Activated naive CD8-positive, alpha-beta T cell treated with anti-CD3 and anti-CD28 coated beads, Interleukin-2, amount 10 ng/mL, durations not matched to agents 7 days and 5 days (primary cell): ENCODE measurements at regions not wholly inside any gene's neighbourhood (a gene's known extent, or its start where the extent isn't known, plus 50 kb on each side); places are given as distances from the start of the nearest gene placed in this dataset.
"Not testable (repeated sequence)": the region's sequence is repeated elsewhere in the genome, so short reads cannot be mapped to it uniquely, and the experiment has no call there.

Experiments used
- ATAC-seq: fragments of 150-1000 bp; cut with Tn5 transposase; one replicate; pipeline ENCODE4 v1.10.0; 2021; ENCODE audit warnings: low read depth, moderate library complexity
- POLR2A ChIA-PET: fragments of 350-600 bp; sonication (Branson Sonifier 250); formaldehyde crosslinking; loops from one replicate; lab custom pipeline; 2021; ENCODE audit warnings: antibody characterized with exemption; lab: Charles Lee
- DNase-seq: peaks from one replicate; pipeline ENCODE4 v3.0.0; 2021
- H3K27ac Mint-ChIP-seq: one replicate; pipeline ENCODE4 v1.8.0; 2022; ENCODE audit warnings: mild to moderate bottlenecking, mixed read lengths
- H3K27me3 Mint-ChIP-seq: one replicate; pipeline ENCODE4 v1.8.0; 2022; ENCODE audit warnings: mild to moderate bottlenecking, moderate library complexity, mixed read lengths
- H3K36me3 Mint-ChIP-seq: one replicate; pipeline ENCODE4 v1.8.0; 2021; ENCODE audit warnings: mild to moderate bottlenecking, mixed read lengths
- H3K4me1 Mint-ChIP-seq: one replicate; pipeline ENCODE4 v1.8.0; 2021; ENCODE audit warnings: mixed read lengths
- H3K4me3 Mint-ChIP-seq: one replicate; pipeline ENCODE4 v1.8.0; 2022; ENCODE audit warnings: mild to moderate bottlenecking, moderate library complexity, mixed read lengths
- H3K9me3 Mint-ChIP-seq: one replicate; pipeline ENCODE4 v1.8.0; 2021; ENCODE audit warnings: mixed read lengths

DNA sequence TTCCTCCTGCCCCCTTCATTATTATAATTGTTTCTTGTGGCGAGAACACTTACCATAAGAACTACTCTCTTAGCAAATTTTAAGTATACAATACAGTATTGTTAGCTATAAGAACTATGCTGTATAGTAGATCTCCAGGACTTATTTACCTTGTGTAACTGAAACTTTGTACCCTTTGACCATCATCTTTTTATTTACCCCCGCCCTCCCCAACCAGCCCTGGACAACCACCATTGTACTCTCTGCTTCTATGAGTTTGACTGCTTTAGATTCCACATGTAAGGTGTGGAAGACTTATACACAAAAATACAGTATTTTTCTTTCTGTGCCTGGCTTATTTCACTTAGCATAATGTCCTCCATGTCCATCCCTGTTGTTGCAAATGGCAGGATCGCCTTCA is 161.1 kb downstream of the PHF8 start:
- POLR2A ChIA-PET = no interaction called here
- H3K9me3 Mint-ChIP-seq = no peaks in the 10 kb centered on the region
- H3K4me3 Mint-ChIP-seq = no peak overlapping the region
- ATAC-seq (no peak), DNase-seq (no peak)
- no peaks in the 10 kb centered on the region for H3K36me3 Mint-ChIP-seq
- no peak overlapping the region for H3K27ac Mint-ChIP-seq
- H3K4me1 Mint-ChIP-seq = no peaks in the 10 kb centered on the region
- H3K27me3 Mint-ChIP-seq = peaks cover 4% of the 10 kb centered on the region

DNA sequence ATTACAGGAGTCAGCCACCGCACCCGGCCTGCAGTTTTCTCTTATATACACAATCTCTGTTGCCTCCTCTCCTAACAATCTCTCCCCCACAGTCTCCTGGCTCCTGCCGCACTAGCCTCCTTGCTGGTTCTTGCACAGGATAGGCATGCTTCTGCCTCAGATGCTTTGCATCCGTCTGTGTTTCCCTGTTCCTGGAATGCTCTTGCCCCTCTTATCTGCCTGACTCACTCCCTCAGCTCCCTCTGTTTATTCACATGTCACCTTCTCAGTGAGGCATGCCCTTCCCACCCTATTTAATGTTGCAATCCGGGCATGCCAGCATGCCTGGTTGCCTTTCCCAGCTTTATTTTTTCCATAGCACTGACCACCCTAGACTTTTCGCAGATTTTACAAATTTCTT is 161.9 kb downstream of the PHF8 start:
- H3K36me3 Mint-ChIP-seq = no peaks in the 10 kb centered on the region
- POLR2A ChIA-PET = no interaction called here
- ATAC-seq (no peak), DNase-seq (no peak)
- H3K27me3 Mint-ChIP-seq = peaks cover 4% of the 10 kb centered on the region
- no peak overlapping the region for H3K27ac Mint-ChIP-seq
- no peaks in the 10 kb centered on the region for H3K9me3 Mint-ChIP-seq
- no peaks in the 10 kb centered on the region for H3K4me1 Mint-ChIP-seq
- no peak overlapping the region for H3K4me3 Mint-ChIP-seq

DNA sequence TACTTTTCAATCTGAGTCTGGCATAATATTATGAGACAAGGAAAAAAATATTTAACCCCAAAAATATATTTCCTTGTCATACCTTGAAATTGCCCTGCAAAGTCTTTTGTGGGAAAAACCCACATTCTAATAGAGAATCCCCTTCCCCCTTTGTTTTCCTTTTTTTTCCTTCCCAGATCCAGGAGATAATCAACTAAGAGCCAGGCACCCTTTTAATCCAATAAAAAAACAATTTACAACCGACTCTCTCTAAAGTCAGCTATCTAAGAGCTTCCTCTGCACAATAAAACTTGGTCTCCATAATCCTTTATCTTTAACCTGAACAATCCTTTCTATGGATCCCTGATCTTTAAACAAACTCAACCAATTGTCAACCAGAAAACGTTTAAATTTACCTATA is 163.5 kb downstream of the PHF8 start:
- H3K27ac Mint-ChIP-seq, DNase-seq, H3K36me3 Mint-ChIP-seq, H3K27me3 Mint-ChIP-seq, ATAC-seq, H3K4me1 Mint-ChIP-seq, H3K9me3 Mint-ChIP-seq, POLR2A ChIA-PET, H3K4me3 Mint-ChIP-seq: not testable (repeated sequence)

DNA sequence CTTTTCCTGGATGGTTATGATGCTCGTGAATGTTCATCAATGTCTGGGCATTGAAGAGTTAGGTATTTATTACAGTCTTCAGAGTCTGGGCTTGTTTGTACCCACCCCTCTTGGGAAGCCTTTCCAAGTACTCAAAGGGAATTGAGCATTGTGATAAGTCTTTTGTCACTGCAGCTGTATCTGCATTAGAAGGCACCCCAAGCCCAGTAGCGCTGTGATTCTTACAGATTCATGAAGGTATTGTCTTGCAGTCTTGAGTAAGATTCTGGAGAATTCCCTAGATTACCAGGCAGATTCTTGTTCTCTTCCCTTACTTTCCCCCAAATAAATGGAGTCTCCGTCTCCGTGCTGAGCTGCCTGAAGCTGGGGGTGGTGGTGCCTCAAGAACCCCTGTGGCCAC is 173.4 kb upstream of the HUWE1 start:
- no peak overlapping the region for H3K27ac Mint-ChIP-seq
- no peak overlapping the region for H3K4me3 Mint-ChIP-seq
- peaks cover 5% of the 10 kb centered on the region for H3K27me3 Mint-ChIP-seq
- no peak for DNase-seq
- POLR2A ChIA-PET = no interaction called here
- ATAC-seq = no peak
- no peaks in the 10 kb centered on the region for H3K9me3 Mint-ChIP-seq
- H3K4me1 Mint-ChIP-seq = no peaks in the 10 kb centered on the region
- H3K36me3 Mint-ChIP-seq = no peaks in the 10 kb centered on the region

DNA sequence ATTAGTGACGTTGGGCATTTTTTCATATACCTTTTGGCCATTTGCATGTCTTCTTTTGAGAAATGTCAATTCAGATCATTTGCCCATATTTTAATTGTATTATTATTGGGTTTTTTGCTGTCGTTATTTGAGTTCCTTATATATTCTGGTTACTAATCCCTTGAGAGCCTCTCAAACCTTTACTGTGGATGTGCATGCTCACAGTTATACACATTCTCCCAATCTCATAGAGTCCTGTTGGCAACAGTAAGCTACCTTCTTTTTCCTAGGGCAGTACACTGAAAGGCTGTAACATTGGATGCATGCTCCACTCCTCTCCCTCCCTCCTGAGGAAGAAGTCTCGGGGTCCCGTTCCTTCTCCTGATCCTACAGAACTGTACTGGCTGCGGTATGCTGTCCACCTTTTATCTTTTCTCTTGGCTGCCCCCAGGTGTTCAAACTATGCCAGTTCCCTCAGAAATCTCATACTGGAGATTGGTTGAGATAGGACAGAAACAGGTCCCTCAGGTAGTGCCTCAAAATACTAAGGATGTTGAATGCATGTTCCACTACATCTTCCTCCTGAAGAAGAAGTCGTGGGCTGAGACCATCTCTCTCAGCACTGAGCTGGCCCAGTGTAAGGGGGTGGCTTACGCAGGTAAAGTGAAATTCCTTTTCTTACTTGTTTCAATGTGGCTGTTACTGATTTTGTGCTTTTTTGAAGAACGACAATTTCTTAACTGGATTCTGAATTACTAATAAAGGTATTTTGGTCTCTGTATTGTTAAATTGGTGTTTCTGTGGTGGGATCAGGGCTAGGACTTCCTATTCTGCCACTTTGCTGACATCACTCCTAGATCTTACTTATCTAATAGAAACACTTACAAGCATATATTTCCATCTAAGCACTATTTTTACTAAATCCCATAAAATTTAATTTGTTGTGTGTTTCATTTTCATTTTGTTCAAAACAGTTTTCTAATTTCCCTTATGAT is 145.4 kb upstream of the HUWE1 start:
- Mint-ChIP-seq H3K27me3 (peaks cover 3% of the 10 kb centered on the region), H3K36me3 (peaks cover 3% of the 10 kb centered on the region), H3K4me3 (peak overlapping the region; percentile 37), H3K27ac (no peak overlapping the region), H3K4me1 (peaks cover 6% of the 10 kb centered on the region), H3K9me3 (peaks cover 4% of the 10 kb centered on the region)
- POLR2A ChIA-PET = no interaction called here
- ATAC-seq (peak; percentile 63), DNase-seq (no peak)

DNA sequence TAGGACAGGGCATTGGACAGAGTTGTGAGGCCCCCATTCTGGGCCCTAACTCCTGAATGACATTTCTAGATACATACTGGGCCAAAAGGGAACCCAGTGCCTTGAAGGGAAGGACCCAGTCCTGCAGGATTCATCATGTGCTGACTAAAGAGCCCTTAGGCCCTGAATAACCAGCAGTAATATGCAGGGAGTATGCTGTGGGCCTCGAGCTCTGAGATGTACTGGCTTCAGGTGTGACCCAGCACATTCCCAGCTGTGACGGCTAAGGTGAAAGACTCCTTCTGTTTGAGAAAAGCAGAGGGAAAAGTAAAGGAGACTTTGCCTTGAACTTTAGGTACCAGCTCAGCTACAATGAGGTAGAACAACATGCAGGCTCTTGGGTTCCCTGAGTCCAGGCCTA is 138.2 kb upstream of the HUWE1 start:
- ATAC-seq = no peak
- peaks cover 1% of the 10 kb centered on the region for H3K4me1 Mint-ChIP-seq
- no peak overlapping the region for H3K27ac Mint-ChIP-seq
- H3K36me3 Mint-ChIP-seq = peaks cover 3% of the 10 kb centered on the region
- POLR2A ChIA-PET = no interaction called here
- peaks cover 4% of the 10 kb centered on the region for H3K9me3 Mint-ChIP-seq
- H3K4me3 Mint-ChIP-seq = no peak overlapping the region
- DNase-seq = no peak
- no peaks in the 10 kb centered on the region for H3K27me3 Mint-ChIP-seq

DNA sequence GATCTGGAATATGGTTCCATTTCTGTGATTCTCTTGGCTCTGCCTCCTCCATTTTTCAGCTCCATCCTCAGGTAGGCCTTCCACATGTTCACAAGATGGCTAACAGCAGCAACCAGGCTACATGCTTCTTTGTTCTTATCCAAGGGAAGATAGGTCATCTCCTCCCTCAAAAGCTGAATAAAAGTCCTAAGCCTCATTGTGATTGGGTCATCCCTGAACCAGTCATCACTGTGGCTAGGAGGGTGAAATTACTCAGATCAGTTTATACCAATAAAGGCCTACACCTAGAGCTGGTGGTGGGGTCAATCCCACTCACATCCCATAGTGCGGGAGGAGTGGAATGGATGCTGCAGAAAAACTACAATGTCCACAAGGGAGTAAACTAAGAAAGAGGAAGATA is 131.6 kb upstream of the HUWE1 start:
- H3K27me3 Mint-ChIP-seq, H3K4me1 Mint-ChIP-seq, H3K4me3 Mint-ChIP-seq, POLR2A ChIA-PET, H3K36me3 Mint-ChIP-seq, DNase-seq, ATAC-seq, H3K9me3 Mint-ChIP-seq, H3K27ac Mint-ChIP-seq: not testable (repeated sequence)

DNA sequence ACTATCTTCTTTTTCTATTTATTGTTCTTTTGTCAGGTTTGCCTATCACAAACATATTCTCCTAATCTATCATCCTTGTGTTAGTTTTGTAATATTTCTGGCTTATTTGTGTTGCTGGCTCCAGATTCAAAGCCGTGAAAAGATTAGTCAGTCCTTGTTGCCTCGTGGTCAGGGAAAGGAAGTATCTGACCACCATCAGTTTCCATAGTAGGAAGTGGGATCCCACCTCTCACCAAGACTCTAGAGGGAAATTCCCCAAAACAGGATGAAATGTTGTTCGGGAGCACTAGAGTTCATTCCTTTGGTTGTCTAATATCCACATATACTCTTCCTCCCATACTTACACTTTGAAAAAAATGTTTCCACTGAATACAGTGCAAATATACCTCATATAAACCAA is 131.0 kb upstream of the HUWE1 start:
- DNase-seq (no peak), ATAC-seq (no peak)
- Mint-ChIP-seq H3K36me3 (no peaks in the 10 kb centered on the region), H3K27me3 (no peaks in the 10 kb centered on the region), H3K4me1 (peaks cover 5% of the 10 kb centered on the region), H3K27ac (no peak overlapping the region), H3K9me3 (no peaks in the 10 kb centered on the region), H3K4me3 (no peak overlapping the region)
- POLR2A ChIA-PET = no interaction called here

DNA sequence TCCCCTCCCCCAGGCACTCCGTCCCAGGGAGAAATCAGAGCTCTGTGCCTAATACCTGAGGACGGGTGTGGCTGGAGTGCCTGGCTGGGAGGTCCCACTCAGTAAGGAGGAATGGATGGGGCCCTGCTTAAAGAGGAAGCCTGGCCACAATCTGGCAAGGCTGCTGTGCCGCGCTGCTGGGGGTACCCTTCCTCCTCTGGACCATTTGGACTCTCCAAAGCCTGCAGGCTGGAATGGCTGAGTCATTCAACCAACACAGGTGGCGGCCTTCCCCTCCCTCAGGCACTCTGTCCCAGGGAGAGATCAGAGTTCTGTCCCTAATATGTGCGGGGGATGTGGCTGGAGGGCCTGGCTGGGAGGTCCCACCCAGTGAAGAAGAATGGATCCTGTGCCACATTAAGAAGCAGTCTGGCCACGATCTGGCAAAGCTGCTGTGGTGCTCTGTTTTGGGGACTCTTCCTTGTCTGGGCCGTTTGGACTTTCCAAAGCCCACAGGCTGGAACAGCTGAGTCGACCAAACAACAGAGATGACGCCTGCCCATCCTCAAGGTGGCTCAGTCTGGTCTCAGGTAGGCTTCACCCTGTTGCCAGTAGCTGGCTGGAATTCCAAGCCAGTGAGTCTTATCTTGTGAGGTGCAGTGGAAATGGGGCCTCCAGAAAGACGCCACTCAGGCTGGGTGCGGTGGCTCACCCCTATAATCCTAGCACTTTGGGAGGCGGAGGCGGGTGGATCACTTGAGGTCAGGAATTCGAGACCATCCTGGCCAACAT is 127.3 kb upstream of the HUWE1 start:
- no peak for ATAC-seq
- Mint-ChIP-seq H3K9me3 (no peaks in the 10 kb centered on the region), H3K27me3 (no peaks in the 10 kb centered on the region), H3K4me1 (peaks cover 5% of the 10 kb centered on the region), H3K36me3 (no peaks in the 10 kb centered on the region), H3K27ac (no peak overlapping the region), H3K4me3 (no peak overlapping the region)
- POLR2A ChIA-PET = no interaction called here
- no peak for DNase-seq

DNA sequence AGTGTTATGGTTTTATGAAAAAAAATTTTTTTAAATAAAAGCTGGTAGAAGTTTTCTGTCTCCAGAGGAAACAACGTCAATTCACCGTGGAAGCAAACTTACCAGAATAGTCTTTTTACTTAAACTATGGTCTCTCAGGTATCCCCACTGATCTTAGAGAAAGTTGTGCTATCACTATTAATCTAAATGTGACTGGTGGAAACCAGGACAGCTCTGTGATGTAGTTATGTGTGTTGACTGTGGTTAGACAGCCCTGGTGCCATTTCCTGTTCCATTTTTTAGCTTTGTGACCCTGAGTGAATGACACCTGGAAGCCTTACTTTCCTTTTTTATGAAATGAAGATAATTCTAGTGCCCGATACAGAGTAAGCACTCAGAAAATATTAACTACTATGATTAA is 111.8 kb upstream of the HUWE1 start:
- peaks cover 25% of the 10 kb centered on the region for H3K4me1 Mint-ChIP-seq
- H3K36me3 Mint-ChIP-seq = no peaks in the 10 kb centered on the region
- ATAC-seq (peak; percentile 52), DNase-seq (no peak)
- no peak overlapping the region for H3K4me3 Mint-ChIP-seq
- POLR2A ChIA-PET = no interaction called here
- H3K27ac Mint-ChIP-seq = peak overlapping the region; percentile 38
- H3K9me3 Mint-ChIP-seq = peaks cover 3% of the 10 kb centered on the region
- peaks cover 3% of the 10 kb centered on the region for H3K27me3 Mint-ChIP-seq

DNA sequence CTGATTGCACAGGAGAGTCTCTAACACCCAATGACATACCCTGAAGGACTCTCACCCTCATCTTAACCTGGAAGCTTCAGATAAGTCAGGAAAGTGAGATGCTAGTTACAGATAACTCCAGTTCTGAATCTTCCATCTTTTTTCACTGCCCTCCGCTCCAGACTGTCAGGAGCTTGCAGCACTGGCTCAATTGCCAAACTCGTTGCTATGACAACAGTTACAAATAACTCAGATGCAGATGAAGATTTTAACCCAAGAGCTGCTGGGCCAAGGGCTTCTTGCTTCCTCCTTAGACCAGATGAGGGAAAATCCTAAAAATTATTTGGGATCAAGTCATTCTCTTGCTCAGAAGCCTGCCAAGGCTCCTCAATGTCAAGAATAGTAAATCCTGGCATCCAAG is 109.1 kb upstream of the HUWE1 start:
- H3K9me3 Mint-ChIP-seq = peaks cover 3% of the 10 kb centered on the region
- no peak for ATAC-seq
- POLR2A ChIA-PET = no interaction called here
- no peaks in the 10 kb centered on the region for H3K36me3 Mint-ChIP-seq
- H3K4me1 Mint-ChIP-seq = peaks cover 26% of the 10 kb centered on the region
- H3K4me3 Mint-ChIP-seq = no peak overlapping the region
- H3K27me3 Mint-ChIP-seq = peaks cover under 1% of the 10 kb centered on the region
- peak overlapping the region; percentile 20 for H3K27ac Mint-ChIP-seq
- DNase-seq = no peak

DNA sequence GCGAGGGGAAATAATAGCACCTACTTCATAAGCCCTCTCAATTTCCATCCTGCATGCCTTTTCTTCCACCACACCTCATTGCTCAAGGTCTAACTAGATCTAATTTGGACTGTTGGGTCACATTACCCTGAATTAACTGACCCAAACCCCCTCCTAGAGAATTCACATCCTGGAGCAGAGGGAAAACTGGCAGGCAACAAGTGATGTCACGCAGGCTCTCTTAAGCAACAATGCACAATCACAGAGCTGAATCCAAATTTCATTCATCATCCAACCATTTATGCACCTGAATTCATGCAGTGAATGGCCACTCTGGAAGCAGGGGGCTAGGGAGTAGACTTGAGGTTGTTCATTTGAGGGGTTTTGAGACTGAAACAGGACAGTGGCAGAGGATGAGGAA is 107.7 kb upstream of the HUWE1 start:
- Mint-ChIP-seq H3K4me3 (peak overlapping the region; percentile 39), H3K27me3 (no peaks in the 10 kb centered on the region), H3K27ac (no peak overlapping the region), H3K36me3 (no peaks in the 10 kb centered on the region), H3K9me3 (no peaks in the 10 kb centered on the region), H3K4me1 (peaks cover 26% of the 10 kb centered on the region)
- ATAC-seq (no peak), DNase-seq (no peak)
- POLR2A ChIA-PET = no interaction called here

DNA sequence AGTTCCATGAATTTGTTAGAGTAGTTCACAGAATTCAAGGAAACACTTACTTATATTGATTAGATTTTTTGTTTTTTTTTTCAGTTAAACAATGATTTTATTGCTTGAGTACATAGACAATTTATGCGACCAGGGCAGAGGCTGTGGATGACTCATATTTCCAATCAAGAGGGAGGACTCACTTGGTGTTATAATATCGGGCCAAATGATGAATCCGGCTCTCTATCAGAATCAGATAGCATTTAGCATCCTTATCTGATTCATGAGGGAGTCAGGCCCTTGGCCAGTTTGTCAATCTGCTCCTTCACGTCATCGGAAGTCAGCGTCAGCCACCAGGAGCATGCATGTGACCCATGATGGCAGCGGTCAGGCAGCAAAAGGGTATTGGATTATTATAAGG is 82.3 kb upstream of the HUWE1 start:
- H3K36me3 Mint-ChIP-seq = no peaks in the 10 kb centered on the region
- H3K4me3 Mint-ChIP-seq = no peak overlapping the region
- H3K27me3 Mint-ChIP-seq = peaks cover 2% of the 10 kb centered on the region
- POLR2A ChIA-PET = no interaction called here
- H3K9me3 Mint-ChIP-seq = peaks cover 7% of the 10 kb centered on the region
- H3K4me1 Mint-ChIP-seq = peaks cover 2% of the 10 kb centered on the region
- no peak for DNase-seq
- ATAC-seq = no peak
- no peak overlapping the region for H3K27ac Mint-ChIP-seq

DNA sequence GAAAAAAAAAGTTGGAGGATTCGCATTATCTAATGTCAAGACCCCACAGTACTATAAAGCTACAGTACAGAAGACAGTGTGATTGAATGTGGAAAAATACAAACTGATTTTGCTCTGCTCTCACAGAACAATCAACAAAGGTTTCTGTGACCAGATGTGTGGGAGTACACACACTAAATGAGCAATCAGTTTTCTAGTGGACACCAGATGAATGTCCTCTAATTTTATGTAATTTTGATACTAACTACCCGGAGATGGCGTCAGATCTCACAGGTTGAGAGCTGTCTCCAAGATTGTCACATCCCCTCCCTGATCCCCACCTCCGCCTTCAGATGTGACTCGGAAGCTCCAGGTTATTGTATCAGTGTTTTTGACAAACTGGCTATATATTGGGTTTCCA is 81.9 kb upstream of the HUWE1 start:
- H3K27ac Mint-ChIP-seq = no peak overlapping the region
- DNase-seq (no peak), ATAC-seq (no peak)
- peaks cover 2% of the 10 kb centered on the region for H3K4me1 Mint-ChIP-seq
- H3K9me3 Mint-ChIP-seq = peaks cover 7% of the 10 kb centered on the region
- peaks cover 2% of the 10 kb centered on the region for H3K27me3 Mint-ChIP-seq
- H3K36me3 Mint-ChIP-seq = no peaks in the 10 kb centered on the region
- no peak overlapping the region for H3K4me3 Mint-ChIP-seq
- POLR2A ChIA-PET = no interaction called here
